ENCODE measurements at regions not wholly inside any gene's neighbourhood (a gene's known extent, or its start where the extent isn't known, plus 50 kb on each side); places are given as distances from the start of the nearest gene placed in this dataset.

GRCh38 chr6:14867802-14868201 lies 378.1 kb upstream of the JARID2 start:
- TF ChIP-seq, protein P1, sequence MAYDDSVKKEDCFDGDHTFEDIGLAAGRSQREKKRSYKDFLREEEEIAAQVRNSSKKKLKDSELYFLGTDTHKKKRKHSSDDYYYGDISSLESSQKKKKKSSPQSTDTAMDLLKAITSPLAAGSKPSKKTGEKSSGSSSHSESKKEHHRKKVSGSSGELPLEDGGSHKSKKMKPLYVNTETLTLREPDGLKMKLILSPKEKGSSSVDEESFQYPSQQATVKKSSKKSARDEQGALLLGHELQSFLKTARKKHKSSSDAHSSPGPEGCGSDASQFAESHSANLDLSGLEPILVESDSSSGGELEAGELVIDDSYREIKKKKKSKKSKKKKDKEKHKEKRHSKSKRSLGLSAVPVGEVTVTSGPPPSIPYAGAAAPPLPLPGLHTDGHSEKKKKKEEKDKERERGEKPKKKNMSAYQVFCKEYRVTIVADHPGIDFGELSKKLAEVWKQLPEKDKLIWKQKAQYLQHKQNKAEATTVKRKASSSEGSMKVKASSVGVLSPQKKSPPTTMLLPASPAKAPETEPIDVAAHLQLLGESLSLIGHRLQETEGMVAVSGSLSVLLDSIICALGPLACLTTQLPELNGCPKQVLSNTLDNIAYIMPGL (CRISPR knock-in tag; IDR thresholded peaks at IDR 0.05): no peak
- TF ChIP-seq CTCF (IDR thresholded peaks at IDR 0.05): no peak
- no peak for TF ChIP-seq PREB (CRISPR knock-in tag; IDR thresholded peaks at IDR 0.05; ENCODE audit: borderline replicate concordance)
- no peak for TF ChIP-seq ATF3 (CRISPR knock-in tag; conservative IDR thresholded peaks at IDR 0.05)
- TF ChIP-seq SMAD4 (CRISPR knock-in tag; IDR thresholded peaks at IDR 0.05): no peak
